ENCODE measurements at regions not wholly inside any gene's neighbourhood (a gene's known extent, or its start where the extent isn't known, plus 50 kb on each side); places are given as distances from the start of the nearest gene placed in this dataset.

DNA sequence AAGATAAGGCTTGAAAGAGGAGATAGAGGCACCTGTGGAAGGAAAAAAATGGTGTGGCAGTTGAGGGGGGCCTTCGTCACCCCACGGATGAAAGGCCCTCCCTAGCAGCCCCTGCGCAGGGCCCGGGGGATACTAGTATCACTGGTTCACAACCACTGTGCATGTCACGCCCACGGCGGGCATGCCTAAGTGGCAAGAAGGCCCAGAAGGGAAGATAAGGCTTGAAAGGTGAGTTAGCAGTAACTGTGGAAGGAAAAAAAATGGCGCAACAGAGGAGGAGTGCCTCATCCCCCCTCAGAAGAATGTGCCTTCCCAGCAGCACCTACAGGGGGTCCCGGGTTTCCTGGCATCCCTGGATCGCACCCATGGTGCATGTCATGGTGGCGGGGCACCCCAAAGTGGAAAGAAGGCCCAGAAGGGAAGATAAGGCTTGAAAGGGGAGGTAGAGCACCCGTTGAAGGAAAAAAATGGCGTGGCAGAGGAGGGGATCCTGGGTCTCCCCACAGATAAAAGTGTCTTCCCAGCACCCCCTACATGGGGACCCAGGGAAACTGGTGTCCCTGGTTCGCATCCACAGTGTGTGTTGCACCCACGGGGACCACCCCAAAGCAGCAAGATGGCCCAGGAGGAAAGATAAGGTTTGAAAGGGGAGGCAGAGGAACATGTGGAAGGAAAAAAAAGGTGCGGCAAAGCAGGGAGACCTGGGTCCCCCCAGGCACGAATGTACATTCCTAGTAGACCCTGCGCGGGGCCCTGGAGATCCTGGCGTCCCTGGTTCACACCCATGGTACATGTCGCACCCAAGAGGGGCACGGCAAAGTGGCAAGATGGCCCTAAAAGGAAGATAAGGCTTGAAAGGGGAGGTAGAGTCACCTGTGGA, 279.2 kb downstream of the ALG10 start:
- Histone ChIP-seq H3K27me3 (no peaks in the 10 kb centered on the region), H3K27ac (no peak overlapping the region), H3K9me3 (peaks cover 0 to 3% of the 10 kb centered on the region in 2 donors), H3K4me1 (ENCODE audit: insufficient read depth) (no peaks in the 10 kb centered on the region), H3K36me3 (no peaks in the 10 kb centered on the region), H3K4me3 (no peak overlapping the region)
- intact Hi-C loops (cut with DNase I), result no loop called here
- 81 to 86% (median 83%) methylated on average over 22 of the region's 22 CpGs for WGBS, 3 donors
- TF ChIP-seq, protein P1, sequence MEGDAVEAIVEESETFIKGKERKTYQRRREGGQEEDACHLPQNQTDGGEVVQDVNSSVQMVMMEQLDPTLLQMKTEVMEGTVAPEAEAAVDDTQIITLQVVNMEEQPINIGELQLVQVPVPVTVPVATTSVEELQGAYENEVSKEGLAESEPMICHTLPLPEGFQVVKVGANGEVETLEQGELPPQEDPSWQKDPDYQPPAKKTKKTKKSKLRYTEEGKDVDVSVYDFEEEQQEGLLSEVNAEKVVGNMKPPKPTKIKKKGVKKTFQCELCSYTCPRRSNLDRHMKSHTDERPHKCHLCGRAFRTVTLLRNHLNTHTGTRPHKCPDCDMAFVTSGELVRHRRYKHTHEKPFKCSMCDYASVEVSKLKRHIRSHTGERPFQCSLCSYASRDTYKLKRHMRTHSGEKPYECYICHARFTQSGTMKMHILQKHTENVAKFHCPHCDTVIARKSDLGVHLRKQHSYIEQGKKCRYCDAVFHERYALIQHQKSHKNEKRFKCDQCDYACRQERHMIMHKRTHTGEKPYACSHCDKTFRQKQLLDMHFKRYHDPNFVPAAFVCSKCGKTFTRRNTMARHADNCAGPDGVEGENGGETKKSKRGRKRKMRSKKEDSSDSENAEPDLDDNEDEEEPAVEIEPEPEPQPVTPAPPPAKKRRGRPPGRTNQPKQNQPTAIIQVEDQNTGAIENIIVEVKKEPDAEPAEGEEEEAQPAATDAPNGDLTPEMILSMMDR (IDR thresholded peaks at IDR 0.05), result no peak
- TF ChIP-seq EP300 (IDR thresholded peaks at IDR 0.05) (no peak), POLR2A (IDR thresholded peaks at IDR 0.05) (no peak)
- no peak for DNase-seq

- intact Hi-C loops (cut with DNase I), result no loop called here
- 73 to 77% (median 75%) methylated on average over 30 of the region's 30 CpGs for WGBS, 3 donors
- Histone ChIP-seq H3K9me3 (peaks cover 0 to 3% of the 10 kb centered on the region in 2 donors), H3K4me3 (no peak overlapping the region), H3K27me3 (no peaks in the 10 kb centered on the region), H3K4me1 (ENCODE audit: insufficient read depth) (no peaks in the 10 kb centered on the region), H3K36me3 (no peaks in the 10 kb centered on the region), H3K27ac (no peak overlapping the region)
- no peak for DNase-seq
- TF ChIP-seq POLR2A (IDR thresholded peaks at IDR 0.05), result no peak
- TF ChIP-seq, protein P1 (IDR thresholded peaks at IDR 0.05), result no peak
- TF ChIP-seq EP300 (IDR thresholded peaks at IDR 0.05), result no peak
Measured at GRCh38 chr12:34302131-34302885, 280.0 kb downstream of the ALG10 start.

GRCh38 chr12:34303091-34303870, 281.0 kb downstream of the ALG10 start:
- intact Hi-C loops (cut with DNase I), result no loop called here
- H3K4me1 ChIP-seq (ENCODE audit: insufficient read depth), result no peaks in the 10 kb centered on the region
- H3K27ac ChIP-seq, result no peak overlapping the region
- DNase-seq, result no peak
- WGBS, 3 donors, result 74 to 85% (median 85%) methylated on average over 24 of the region's 24 CpGs
- no peaks in the 10 kb centered on the region for H3K36me3 ChIP-seq
- H3K4me3 ChIP-seq, result no peak overlapping the region
- H3K27me3 ChIP-seq, result no peaks in the 10 kb centered on the region
- H3K9me3 ChIP-seq, result peaks cover 0 to 3% of the 10 kb centered on the region in 2 donors
- TF ChIP-seq, protein P1 (IDR thresholded peaks at IDR 0.05), result no peak
- TF ChIP-seq EP300 (IDR thresholded peaks at IDR 0.05) (no peak), POLR2A (IDR thresholded peaks at IDR 0.05) (no peak)

DNA sequence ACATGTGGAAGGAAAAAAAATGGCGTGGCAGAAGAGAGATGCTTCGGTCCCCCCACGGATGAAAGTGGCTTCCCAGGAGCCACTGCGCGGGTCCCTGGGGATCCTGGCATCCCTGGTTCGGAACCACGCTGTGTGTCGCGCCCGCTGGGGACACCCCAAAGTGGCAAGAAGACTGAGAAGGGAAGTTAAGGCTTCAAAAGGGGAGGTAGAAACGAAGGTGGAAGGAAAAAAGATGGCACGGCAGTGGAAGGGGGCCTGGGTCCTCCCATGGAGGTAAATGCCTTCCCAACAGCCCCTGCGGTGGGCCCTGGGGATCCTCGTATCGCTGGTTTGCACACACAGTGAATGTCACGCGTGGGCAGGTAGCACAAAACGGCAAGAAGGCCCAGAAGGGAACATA, 281.7 kb downstream of the ALG10 start:
- H3K9me3 ChIP-seq, result peaks cover 0 to 4% of the 10 kb centered on the region in 2 donors
- intact Hi-C loops (cut with DNase I), result no loop called here
- H3K27ac ChIP-seq, result no peak overlapping the region
- H3K27me3 ChIP-seq, result no peaks in the 10 kb centered on the region
- no peak overlapping the region for H3K4me3 ChIP-seq
- TF ChIP-seq POLR2A (IDR thresholded peaks at IDR 0.05), result no peak
- TF ChIP-seq, protein P1 (IDR thresholded peaks at IDR 0.05), result no peak
- no peak for TF ChIP-seq EP300 (IDR thresholded peaks at IDR 0.05)
- no peaks in the 10 kb centered on the region for H3K4me1 ChIP-seq (ENCODE audit: insufficient read depth)
- no peaks in the 10 kb centered on the region for H3K36me3 ChIP-seq
- no peak for DNase-seq
- WGBS, 3 donors, result 75 to 87% (median 79%) methylated on average over 18 of the region's 18 CpGs
